ENCODE measurements at regions not wholly inside any gene's neighbourhood (a gene's known extent, or its start where the extent isn't known, plus 50 kb on each side); places are given as distances from the start of the nearest gene placed in this dataset.

- TF ChIP-seq, protein P1, sequence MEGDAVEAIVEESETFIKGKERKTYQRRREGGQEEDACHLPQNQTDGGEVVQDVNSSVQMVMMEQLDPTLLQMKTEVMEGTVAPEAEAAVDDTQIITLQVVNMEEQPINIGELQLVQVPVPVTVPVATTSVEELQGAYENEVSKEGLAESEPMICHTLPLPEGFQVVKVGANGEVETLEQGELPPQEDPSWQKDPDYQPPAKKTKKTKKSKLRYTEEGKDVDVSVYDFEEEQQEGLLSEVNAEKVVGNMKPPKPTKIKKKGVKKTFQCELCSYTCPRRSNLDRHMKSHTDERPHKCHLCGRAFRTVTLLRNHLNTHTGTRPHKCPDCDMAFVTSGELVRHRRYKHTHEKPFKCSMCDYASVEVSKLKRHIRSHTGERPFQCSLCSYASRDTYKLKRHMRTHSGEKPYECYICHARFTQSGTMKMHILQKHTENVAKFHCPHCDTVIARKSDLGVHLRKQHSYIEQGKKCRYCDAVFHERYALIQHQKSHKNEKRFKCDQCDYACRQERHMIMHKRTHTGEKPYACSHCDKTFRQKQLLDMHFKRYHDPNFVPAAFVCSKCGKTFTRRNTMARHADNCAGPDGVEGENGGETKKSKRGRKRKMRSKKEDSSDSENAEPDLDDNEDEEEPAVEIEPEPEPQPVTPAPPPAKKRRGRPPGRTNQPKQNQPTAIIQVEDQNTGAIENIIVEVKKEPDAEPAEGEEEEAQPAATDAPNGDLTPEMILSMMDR (IDR thresholded peaks at IDR 0.05 in 4 of 5, conservative IDR thresholded peaks at IDR 0.05 in 1 of 5): no peak
- TF ChIP-seq POLR2A (IDR thresholded peaks at IDR 0.05): no peak
These were observed 388.1 kb upstream of the NR5A2 start for GRCh38 chr1:199639453-199639852.

All from gastrocnemius medialis (tissue), 4 donors.